ENCODE measurements at regions not wholly inside any gene's neighbourhood (a gene's known extent, or its start where the extent isn't known, plus 50 kb on each side); places are given as distances from the start of the nearest gene placed in this dataset.

GRCh38 chr5:63351164-63351563 lies 611.1 kb downstream of the HTR1A start:
- no peak for DNase-seq (ENCODE audit: low spot score)

GRCh38 chr5:63346451-63346850 lies 615.8 kb downstream of the HTR1A start:
- DNase-seq (ENCODE audit: low spot score) = no peak

- DNase-seq (ENCODE audit: low spot score) = no peak
Observed at GRCh38 chr5:63341442-63341841, 620.8 kb downstream of the HTR1A start.

- no peak for DNase-seq (ENCODE audit: low spot score)
Observed at GRCh38 chr5:63323926-63324325, 638.3 kb downstream of the HTR1A start.

- DNase-seq (ENCODE audit: low spot score) = no peak
Observed at GRCh38 chr5:63314551-63314950, 647.7 kb downstream of the HTR1A start.

- DNase-seq (ENCODE audit: low spot score) = peak; percentile 0
Observed at GRCh38 chr5:63310644-63311043, 651.6 kb downstream of the HTR1A start.

GRCh38 chr5:63306909-63307308 lies 655.3 kb downstream of the HTR1A start:
- DNase-seq (ENCODE audit: low spot score) = no peak

- no peak for DNase-seq (ENCODE audit: low spot score)
Observed at GRCh38 chr5:63293317-63293716, 668.9 kb downstream of the HTR1A start.

GRCh38 chr5:63286724-63287123 lies 675.5 kb downstream of the HTR1A start:
- no peak for DNase-seq (ENCODE audit: low spot score)

GRCh38 chr5:63263411-63263810 lies 684.8 kb downstream of the LRRC70 start:
- no peak for DNase-seq (ENCODE audit: low spot score)

GRCh38 chr5:63262185-63262981 lies 683.8 kb downstream of the LRRC70 start:
- DNase-seq (ENCODE audit: low spot score) = peak; percentile 73

GRCh38 chr5:63261695-63262094 lies 683.1 kb downstream of the LRRC70 start:
- DNase-seq (ENCODE audit: low spot score) = no peak

GRCh38 chr5:63255594-63255993 lies 677.0 kb downstream of the LRRC70 start:
- no peak for DNase-seq (ENCODE audit: low spot score)

GRCh38 chr5:63250939-63251338 lies 672.3 kb downstream of the LRRC70 start:
- DNase-seq (ENCODE audit: low spot score) = no peak

GRCh38 chr5:63249960-63250359 lies 671.3 kb downstream of the LRRC70 start:
- DNase-seq (ENCODE audit: low spot score) = no peak

- peak; percentile 7 for DNase-seq (ENCODE audit: low spot score)
Observed at GRCh38 chr5:63247651-63248050, 669.0 kb downstream of the LRRC70 start.

- no peak for DNase-seq (ENCODE audit: low spot score)
Observed at GRCh38 chr5:63245271-63245670, 666.7 kb downstream of the LRRC70 start.

GRCh38 chr5:63240063-63240755 lies 661.6 kb downstream of the LRRC70 start:
- DNase-seq (ENCODE audit: low spot score) = no peak

GRCh38 chr5:63233911-63234310 lies 655.3 kb downstream of the LRRC70 start:
- DNase-seq (ENCODE audit: low spot score) = no peak

GRCh38 chr5:63233361-63233760 lies 654.7 kb downstream of the LRRC70 start:
- DNase-seq (ENCODE audit: low spot score) = no peak

- DNase-seq (ENCODE audit: low spot score) = no peak
Observed at GRCh38 chr5:63230754-63231153, 652.1 kb downstream of the LRRC70 start.

- no peak for DNase-seq (ENCODE audit: low spot score)
Observed at GRCh38 chr5:63228154-63228553, 649.5 kb downstream of the LRRC70 start.

GRCh38 chr5:63220244-63220643 lies 641.6 kb downstream of the LRRC70 start:
- no peak for DNase-seq (ENCODE audit: low spot score)

Data from umbilical cord (tissue), 1 donor.